ENCODE measurements at regions not wholly inside any gene's neighbourhood (a gene's known extent, or its start where the extent isn't known, plus 50 kb on each side); places are given as distances from the start of the nearest gene placed in this dataset.
"Not testable (repeated sequence)": the region's sequence is repeated elsewhere in the genome, so short reads cannot be mapped to it uniquely, and the experiment has no call there.

GRCh38 chr2:57656198-57656597 is 390.4 kb upstream of the VRK2 start:
- DNase-seq, result no peak

- no peak for DNase-seq
These were observed 377.0 kb upstream of the VRK2 start for GRCh38 chr2:57669570-57669969.

- no peak for DNase-seq
These were observed 372.6 kb upstream of the VRK2 start for GRCh38 chr2:57674025-57674424.

- no peak for DNase-seq
These were observed 371.9 kb upstream of the VRK2 start for GRCh38 chr2:57674743-57675142.

- no peak for DNase-seq
These were observed 369.3 kb upstream of the VRK2 start for GRCh38 chr2:57677296-57677695.

GRCh38 chr2:57681650-57682049 is 365.0 kb upstream of the VRK2 start:
- no peak for DNase-seq

GRCh38 chr2:57685032-57685431 is 361.6 kb upstream of the VRK2 start:
- no peak for DNase-seq

GRCh38 chr2:57692395-57692794 is 354.2 kb upstream of the VRK2 start:
- no peak for DNase-seq

GRCh38 chr2:57693177-57693576 is 353.4 kb upstream of the VRK2 start:
- no peak for DNase-seq

- DNase-seq, result no peak
These were observed 352.6 kb upstream of the VRK2 start for GRCh38 chr2:57693965-57694364.

GRCh38 chr2:57696016-57696415 is 350.6 kb upstream of the VRK2 start:
- DNase-seq, result peak; percentile 17

- no peak for DNase-seq
These were observed 348.2 kb upstream of the VRK2 start for GRCh38 chr2:57698392-57698791.

GRCh38 chr2:57698935-57699449 is 347.6 kb upstream of the VRK2 start:
- no peak for DNase-seq

- no peak for DNase-seq
These were observed 345.2 kb upstream of the VRK2 start for GRCh38 chr2:57701391-57701791.

GRCh38 chr2:57703407-57703806 is 343.2 kb upstream of the VRK2 start:
- DNase-seq, result no peak

GRCh38 chr2:57707794-57708193 is 338.8 kb upstream of the VRK2 start:
- DNase-seq, result not testable (repeated sequence)

GRCh38 chr2:57711991-57712390 is 334.6 kb upstream of the VRK2 start:
- DNase-seq, result peak; percentile 52

GRCh38 chr2:57720728-57721627 is 325.6 kb upstream of the VRK2 start:
- peak; percentile 47 for DNase-seq

- DNase-seq, result no peak
These were observed 321.2 kb upstream of the VRK2 start for GRCh38 chr2:57725337-57725947.

- no peak for DNase-seq
These were observed 320.3 kb upstream of the VRK2 start for GRCh38 chr2:57726294-57726693.

GRCh38 chr2:57728691-57729090 is 317.9 kb upstream of the VRK2 start:
- no peak for DNase-seq

GRCh38 chr2:57733956-57734355 is 312.6 kb upstream of the VRK2 start:
- DNase-seq, result no peak

- peak; percentile 16 for DNase-seq
These were observed 305.7 kb upstream of the VRK2 start for GRCh38 chr2:57740891-57741290.

GRCh38 chr2:57753636-57754035 is 293.0 kb upstream of the VRK2 start:
- DNase-seq, result no peak
